GM21515 (cell line): ENCODE measurements at regions not wholly inside any gene's neighbourhood (a gene's known extent, or its start where the extent isn't known, plus 50 kb on each side); places are given as distances from the start of the nearest gene placed in this dataset.

Source experiments
- ATAC-seq: cut with Tn5 transposase; IDR thresholded peaks from one replicate; pipeline ENCODE4 v1.9.1; 2021; ENCODE audit not compliant: unreplicated experiment

- ATAC-seq: no peak
Measured at GRCh38 chr3:18049096-18049495, 306.7 kb upstream of the TBC1D5 start.

GRCh38 chr3:18047052-18047451, 304.6 kb upstream of the TBC1D5 start:
- no peak for ATAC-seq

- ATAC-seq: no peak
Measured at GRCh38 chr3:18046131-18046915, 303.9 kb upstream of the TBC1D5 start.

- no peak for ATAC-seq
Measured at GRCh38 chr3:18044971-18045880, 302.8 kb upstream of the TBC1D5 start.

- ATAC-seq: no peak
Measured at GRCh38 chr3:18044191-18044590, 301.8 kb upstream of the TBC1D5 start.

GRCh38 chr3:18036450-18036815, 294.0 kb upstream of the TBC1D5 start:
- ATAC-seq: no peak

- no peak for ATAC-seq
Measured at GRCh38 chr3:18035641-18036449, 293.4 kb upstream of the TBC1D5 start.

GRCh38 chr3:18033581-18034108, 291.2 kb upstream of the TBC1D5 start:
- ATAC-seq: no peak

- no peak for ATAC-seq
Measured at GRCh38 chr3:18030371-18030870, 288.0 kb upstream of the TBC1D5 start.

- ATAC-seq: no peak
Measured at GRCh38 chr3:18027161-18027939, 284.9 kb upstream of the TBC1D5 start.

GRCh38 chr3:18024715-18025114, 282.3 kb upstream of the TBC1D5 start:
- ATAC-seq: no peak

- no peak for ATAC-seq
Measured at GRCh38 chr3:18019161-18019495, 276.7 kb upstream of the TBC1D5 start.

GRCh38 chr3:18018491-18019160, 276.2 kb upstream of the TBC1D5 start:
- ATAC-seq: no peak

- no peak for ATAC-seq
Measured at GRCh38 chr3:18016366-18016765, 273.9 kb upstream of the TBC1D5 start.

- ATAC-seq: no peak
Measured at GRCh38 chr3:18012933-18013332, 270.5 kb upstream of the TBC1D5 start.

GRCh38 chr3:18012436-18012835, 270.0 kb upstream of the TBC1D5 start:
- no peak for ATAC-seq

- no peak for ATAC-seq
Measured at GRCh38 chr3:18011387-18011786, 269.0 kb upstream of the TBC1D5 start.

GRCh38 chr3:18010001-18010400, 267.6 kb upstream of the TBC1D5 start:
- ATAC-seq: no peak

- ATAC-seq: no peak
Measured at GRCh38 chr3:18008706-18009368, 266.4 kb upstream of the TBC1D5 start.
